Panc1 (cell line): ENCODE measurements at regions not wholly inside any gene's neighbourhood (a gene's known extent, or its start where the extent isn't known, plus 50 kb on each side); places are given as distances from the start of the nearest gene placed in this dataset.

Experiments used
- TF ChIP-seq, protein P1 (sequence below), 2 experiments: IDR thresholded peaks; 2 replicates each; pipeline ENCODE4 v1.6.1; 2011 to 2012; ENCODE audit warnings: low read depth in 2 of 2, control low read depth in 1 of 2, low read length in 1 of 2, mild to moderate bottlenecking in 1 of 2, moderate library complexity in 1 of 2; ENCODE audit not compliant: insufficient read depth in 1 of 2
- TF ChIP-seq, protein P2 (sequence below): fragments of 450-650 bp; IDR thresholded peaks from 2 replicates; pipeline ENCODE4 v1.5.1; 2017; ENCODE audit warnings: mild to moderate bottlenecking

DNA sequence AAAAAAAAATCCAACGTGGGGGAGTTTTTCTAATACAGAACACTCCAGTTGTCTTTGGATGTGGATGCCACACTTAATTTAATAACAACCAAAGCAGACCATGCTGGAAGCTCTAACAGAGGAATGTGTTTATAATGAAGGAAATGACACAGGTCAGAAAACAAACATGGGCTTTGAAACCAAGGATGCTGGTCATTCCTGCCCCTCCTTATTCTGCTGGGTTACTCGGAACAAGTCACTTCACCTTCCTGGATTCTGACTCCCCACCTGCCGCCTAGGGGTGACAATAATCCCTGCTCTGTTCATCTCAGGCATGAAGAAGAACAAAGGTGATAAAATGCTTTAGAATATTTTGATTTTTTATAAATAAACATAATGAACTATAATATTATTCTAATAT lies 240.9 kb upstream of the ADAMTS9 start:
- TF ChIP-seq, protein P1, sequence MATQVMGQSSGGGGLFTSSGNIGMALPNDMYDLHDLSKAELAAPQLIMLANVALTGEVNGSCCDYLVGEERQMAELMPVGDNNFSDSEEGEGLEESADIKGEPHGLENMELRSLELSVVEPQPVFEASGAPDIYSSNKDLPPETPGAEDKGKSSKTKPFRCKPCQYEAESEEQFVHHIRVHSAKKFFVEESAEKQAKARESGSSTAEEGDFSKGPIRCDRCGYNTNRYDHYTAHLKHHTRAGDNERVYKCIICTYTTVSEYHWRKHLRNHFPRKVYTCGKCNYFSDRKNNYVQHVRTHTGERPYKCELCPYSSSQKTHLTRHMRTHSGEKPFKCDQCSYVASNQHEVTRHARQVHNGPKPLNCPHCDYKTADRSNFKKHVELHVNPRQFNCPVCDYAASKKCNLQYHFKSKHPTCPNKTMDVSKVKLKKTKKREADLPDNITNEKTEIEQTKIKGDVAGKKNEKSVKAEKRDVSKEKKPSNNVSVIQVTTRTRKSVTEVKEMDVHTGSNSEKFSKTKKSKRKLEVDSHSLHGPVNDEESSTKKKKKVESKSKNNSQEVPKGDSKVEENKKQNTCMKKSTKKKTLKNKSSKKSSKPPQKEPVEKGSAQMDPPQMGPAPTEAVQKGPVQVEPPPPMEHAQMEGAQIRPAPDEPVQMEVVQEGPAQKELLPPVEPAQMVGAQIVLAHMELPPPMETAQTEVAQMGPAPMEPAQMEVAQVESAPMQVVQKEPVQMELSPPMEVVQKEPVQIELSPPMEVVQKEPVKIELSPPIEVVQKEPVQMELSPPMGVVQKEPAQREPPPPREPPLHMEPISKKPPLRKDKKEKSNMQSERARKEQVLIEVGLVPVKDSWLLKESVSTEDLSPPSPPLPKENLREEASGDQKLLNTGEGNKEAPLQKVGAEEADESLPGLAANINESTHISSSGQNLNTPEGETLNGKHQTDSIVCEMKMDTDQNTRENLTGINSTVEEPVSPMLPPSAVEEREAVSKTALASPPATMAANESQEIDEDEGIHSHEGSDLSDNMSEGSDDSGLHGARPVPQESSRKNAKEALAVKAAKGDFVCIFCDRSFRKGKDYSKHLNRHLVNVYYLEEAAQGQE (IDR thresholded peaks at IDR 0.05; ENCODE audit: insufficient read depth in 1 of 2, low read depth in 2 of 2, low read length in 1 of 2) = no peak
- TF ChIP-seq, protein P2, sequence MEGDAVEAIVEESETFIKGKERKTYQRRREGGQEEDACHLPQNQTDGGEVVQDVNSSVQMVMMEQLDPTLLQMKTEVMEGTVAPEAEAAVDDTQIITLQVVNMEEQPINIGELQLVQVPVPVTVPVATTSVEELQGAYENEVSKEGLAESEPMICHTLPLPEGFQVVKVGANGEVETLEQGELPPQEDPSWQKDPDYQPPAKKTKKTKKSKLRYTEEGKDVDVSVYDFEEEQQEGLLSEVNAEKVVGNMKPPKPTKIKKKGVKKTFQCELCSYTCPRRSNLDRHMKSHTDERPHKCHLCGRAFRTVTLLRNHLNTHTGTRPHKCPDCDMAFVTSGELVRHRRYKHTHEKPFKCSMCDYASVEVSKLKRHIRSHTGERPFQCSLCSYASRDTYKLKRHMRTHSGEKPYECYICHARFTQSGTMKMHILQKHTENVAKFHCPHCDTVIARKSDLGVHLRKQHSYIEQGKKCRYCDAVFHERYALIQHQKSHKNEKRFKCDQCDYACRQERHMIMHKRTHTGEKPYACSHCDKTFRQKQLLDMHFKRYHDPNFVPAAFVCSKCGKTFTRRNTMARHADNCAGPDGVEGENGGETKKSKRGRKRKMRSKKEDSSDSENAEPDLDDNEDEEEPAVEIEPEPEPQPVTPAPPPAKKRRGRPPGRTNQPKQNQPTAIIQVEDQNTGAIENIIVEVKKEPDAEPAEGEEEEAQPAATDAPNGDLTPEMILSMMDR = no peak
